NCI-H774 (cell line): ENCODE measurements at regions not wholly inside any gene's neighbourhood (a gene's known extent, or its start where the extent isn't known, plus 50 kb on each side); places are given as distances from the start of the nearest gene placed in this dataset.
"Not testable (repeated sequence)": the region's sequence is repeated elsewhere in the genome, so short reads cannot be mapped to it uniquely, and the experiment has no call there.

Source experiments
- DNase-seq: peaks from one replicate; lab custom pipeline; 2025; lab: John Stamatoyannopoulos, UW

DNA sequence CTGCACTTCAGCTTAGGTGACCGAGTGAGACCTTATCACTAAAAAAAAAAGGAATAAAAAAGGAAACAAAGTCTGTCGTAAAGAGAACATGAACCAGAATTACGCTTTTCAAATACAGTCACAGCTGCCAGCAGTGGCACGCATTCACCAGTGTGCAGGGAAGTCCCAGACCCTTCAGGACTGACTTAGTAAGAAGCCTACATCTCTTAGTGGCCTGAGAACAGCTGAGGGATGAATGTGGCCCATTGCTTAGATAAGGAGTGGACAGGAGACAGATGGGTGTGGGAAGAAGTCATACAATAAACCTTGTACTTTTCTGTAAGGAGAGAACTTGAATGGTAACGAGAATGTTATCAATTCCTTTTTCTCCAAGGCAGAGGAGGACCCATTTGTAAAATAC is 178.5 kb downstream of the JCAD start:
- no peak for DNase-seq

- DNase-seq, result no peak
Observed at GRCh38 chr10:29879862-29880261, 179.5 kb downstream of the JCAD start.

DNA sequence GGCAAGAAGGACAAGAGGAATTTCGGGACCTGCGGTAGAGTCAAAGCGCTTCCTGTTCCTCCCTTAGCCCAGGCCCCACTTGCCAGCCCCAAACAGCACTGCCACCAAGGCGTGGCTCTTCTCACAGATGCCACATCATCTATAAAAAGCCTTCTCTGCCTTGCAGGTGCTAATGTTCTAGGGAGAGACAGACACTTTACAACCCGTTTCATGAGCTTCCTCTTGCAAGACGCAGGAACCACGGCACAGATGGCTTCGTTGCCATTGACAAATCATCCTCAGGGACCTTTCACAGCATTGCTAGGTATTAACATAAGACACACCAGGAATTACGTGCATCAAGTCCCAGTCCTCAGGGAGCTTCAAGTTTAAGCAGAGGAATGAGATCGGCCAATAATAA is 180.9 kb downstream of the JCAD start:
- no peak for DNase-seq

- DNase-seq, result no peak
Observed at GRCh38 chr10:29877793-29878491, 181.4 kb downstream of the JCAD start.

- DNase-seq, result no peak
Observed at GRCh38 chr10:29876008-29876555, 183.3 kb downstream of the JCAD start.

- DNase-seq, result no peak
Observed at GRCh38 chr10:29874606-29875269, 184.6 kb downstream of the JCAD start.

GRCh38 chr10:29873941-29874484 is 185.4 kb downstream of the JCAD start:
- no peak for DNase-seq

- no peak for DNase-seq
Observed at GRCh38 chr10:29870522-29871044, 188.8 kb downstream of the JCAD start.

GRCh38 chr10:29869593-29869992 is 189.8 kb downstream of the JCAD start:
- no peak for DNase-seq

DNA sequence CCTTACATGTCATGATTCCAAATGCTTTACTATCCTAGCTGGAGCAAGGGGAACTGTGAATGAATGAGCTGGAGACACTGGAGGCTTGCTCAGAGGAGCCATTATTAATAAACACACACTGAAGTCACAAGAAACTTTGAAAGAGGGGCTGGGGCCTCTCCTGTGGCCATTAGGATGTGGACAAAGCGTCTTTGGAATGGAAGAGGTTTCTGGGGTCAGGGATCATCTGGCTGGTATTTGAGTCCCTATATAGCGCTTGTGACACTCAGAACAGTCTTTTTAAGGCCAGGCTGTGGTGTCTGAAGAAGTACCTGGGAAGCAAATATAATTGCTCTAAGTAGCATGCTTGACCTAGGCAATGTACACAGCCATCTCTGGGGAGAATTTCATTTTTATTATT is 193.0 kb downstream of the JCAD start:
- DNase-seq, result no peak

- no peak for DNase-seq
Observed at GRCh38 chr10:29865700-29866355, 193.6 kb downstream of the JCAD start.

DNA sequence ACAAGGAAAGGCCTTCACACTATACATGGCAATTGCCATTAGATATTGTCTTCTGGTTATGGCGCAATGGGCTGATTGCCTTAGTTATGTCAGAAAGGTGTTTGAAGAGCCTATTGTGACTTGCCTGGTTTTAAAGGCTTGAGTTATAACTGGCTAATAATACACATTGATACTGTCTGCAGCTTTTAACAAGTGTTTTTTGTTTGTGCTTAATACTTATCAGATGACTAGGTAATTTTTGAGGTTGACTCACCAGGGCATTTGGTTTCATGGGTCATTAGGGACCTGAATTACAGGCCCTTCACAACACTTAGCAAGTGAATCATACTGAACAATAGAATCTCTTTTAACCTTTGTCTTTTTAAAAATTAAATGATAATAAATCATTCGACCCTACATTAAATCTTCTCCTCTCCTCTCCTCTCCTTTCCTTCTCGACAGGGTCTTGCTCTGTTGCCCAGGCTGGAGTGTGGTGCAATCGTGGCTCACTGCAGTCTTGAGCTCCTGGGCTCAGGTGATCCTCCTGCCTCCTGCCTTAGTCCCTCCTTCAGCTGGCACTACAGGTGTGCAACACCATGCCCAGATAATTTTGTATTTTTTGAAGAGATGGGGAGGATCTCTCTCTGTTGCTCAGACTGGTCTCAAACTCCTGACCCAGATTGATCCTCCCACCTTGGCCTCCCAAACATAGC is 196.3 kb downstream of the JCAD start:
- peak; percentile 51 for DNase-seq

- no peak for DNase-seq
Observed at GRCh38 chr10:29861811-29862505, 197.4 kb downstream of the JCAD start.

DNA sequence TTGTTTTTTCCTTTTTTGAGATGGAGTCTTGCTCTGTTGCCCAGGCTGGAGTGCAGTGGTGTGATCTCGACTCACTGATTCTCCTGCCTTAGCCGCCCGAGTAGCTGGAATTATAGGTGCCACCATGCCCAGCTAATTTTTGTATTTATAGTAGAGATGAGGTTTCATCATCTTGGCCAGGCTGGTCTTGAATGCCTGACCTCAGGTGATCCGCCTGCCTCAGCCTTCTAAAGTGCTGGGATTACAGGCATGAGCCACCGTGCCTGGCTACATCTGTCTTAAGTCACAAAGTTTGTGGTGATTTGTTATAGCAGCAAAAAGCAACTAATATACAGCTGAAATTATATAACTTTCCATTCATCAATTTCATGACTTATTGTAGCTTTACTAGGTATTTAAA is 198.2 kb downstream of the JCAD start:
- not testable (repeated sequence) for DNase-seq

DNA sequence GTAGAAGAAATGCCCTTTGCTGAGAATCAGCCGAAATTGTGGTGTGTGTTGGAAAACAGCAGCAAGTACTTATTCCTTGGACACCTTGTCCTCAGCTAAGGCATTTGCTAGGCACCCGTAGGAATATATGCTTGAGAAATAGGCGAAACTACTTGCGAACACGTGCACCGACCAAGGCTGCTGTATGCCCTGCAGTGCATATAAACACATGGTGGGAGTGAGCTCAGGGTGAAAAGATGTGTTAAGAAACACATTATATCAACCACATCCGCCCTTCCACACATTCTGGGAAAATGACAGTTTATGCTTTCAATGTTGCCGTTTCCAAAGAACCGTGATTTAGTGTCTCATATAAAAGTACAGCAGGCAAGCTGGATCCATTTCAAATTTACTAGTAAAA is 199.2 kb downstream of the JCAD start:
- no peak for DNase-seq

DNA sequence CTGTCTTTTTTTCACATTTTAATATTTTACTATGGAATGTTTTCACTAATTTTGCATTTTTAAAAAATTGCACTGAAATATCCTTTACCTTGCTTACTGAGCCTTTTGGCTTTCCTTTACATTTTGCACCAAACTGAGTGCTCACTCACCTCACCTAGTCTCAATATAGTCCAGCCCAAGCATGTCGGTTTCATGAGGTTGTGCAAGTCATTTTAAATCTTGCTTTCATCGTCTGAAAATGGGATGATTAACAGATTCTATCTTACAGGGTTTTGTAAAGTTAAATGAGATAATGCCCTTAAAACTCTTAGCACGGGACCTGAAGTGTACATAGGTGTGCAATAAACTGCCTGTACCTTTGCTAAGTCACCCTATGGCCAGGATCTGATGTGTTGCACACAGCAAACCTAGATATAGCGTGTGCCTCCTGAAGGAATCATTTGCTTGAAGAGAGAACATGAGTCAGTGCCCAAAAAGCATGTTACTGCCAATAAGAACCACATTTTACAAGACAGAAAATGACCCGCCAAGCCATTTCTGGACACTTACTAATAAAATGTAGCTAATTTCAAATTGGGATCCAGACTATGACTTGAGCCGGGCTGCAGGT is 199.8 kb downstream of the JCAD start:
- DNase-seq, result no peak

- no peak for DNase-seq
Observed at GRCh38 chr10:29858702-29859267, 200.6 kb downstream of the JCAD start.

- no peak for DNase-seq
Observed at GRCh38 chr10:29857843-29858701, 201.3 kb downstream of the JCAD start.

DNA sequence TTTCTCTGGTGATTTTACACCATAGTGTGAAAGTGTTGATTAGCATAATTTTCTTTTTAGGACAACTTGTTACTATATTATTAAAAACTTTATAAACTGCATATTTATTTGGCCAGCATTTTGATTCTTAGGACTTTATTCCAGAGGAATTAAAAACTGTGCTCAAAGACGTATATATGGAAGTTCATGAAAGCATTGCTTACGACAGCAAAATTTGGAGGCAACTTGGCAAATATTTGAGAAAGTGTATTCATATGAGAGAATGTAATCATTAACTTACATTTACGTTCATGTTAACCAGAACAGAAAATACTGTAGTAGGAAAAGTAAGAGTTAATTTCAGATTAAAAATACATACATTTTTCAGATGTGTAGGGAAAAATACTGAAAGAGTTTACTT is 203.1 kb downstream of the JCAD start:
- DNase-seq, result no peak

DNA sequence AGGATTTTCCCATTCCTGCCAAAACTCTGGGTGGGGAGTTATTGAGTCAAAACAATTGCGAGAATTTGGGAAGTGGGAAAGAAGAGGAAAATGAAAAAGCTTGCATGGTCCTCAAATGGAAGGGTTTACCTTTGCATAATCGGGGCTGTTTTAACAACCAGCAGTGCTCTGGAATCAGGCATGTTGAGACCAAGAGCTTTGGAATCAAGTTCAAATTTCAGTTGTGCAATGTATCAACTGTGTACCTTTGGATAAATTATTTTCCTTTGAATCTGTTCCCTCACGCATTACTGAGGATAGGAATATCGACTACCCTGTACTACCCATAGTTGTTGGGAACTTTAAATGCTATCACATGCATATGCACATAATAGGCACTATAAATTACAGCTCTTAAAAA is 205.5 kb downstream of the JCAD start:
- DNase-seq, result no peak
